ENCODE measurements at regions not wholly inside any gene's neighbourhood (a gene's known extent, or its start where the extent isn't known, plus 50 kb on each side); places are given as distances from the start of the nearest gene placed in this dataset.

GRCh38 chr2:104572834-104573233, 281.1 kb upstream of the POU3F3 start:
- DNase-seq, result peak; percentile 3 to 53 (median 48)
- no peak overlapping the region for H3K27ac ChIP-seq (ENCODE audit: insufficient read depth in 1 of 2, low read depth in 1 of 2, low read length in 2 of 2, poor library complexity in 1 of 2, severe bottlenecking in 2 of 2)
- POLR2A ChIA-PET, result no interaction called here
- H3K9me3 ChIP-seq (ENCODE audit: control extremely low read depth in 1 of 5, control insufficient read depth in 4 of 5, insufficient read depth in 2 of 5, low read depth in 1 of 5, low read length in 4 of 5), result no peaks in the 10 kb centered on the region
- CTCF ChIA-PET, result interaction anchor here (1.4 to 1.9 kb wide), 3 partner anchors 12 to 160 kb away, joined by 4 to 5 read pairs (median 4); no protein-coding TSS in a partner anchor
- H3K4me3 ChIP-seq (ENCODE audit: control insufficient read depth in 1 of 7, extremely low read depth in 1 of 7, insufficient read depth in 4 of 7, low read depth in 2 of 7, low read length in 6 of 7), result no peak overlapping the region
- H3K36me3 ChIP-seq (ENCODE audit: control insufficient read depth in 4 of 4, insufficient read depth in 4 of 4, low read length in 3 of 4), result no peaks in the 10 kb centered on the region
- 64% methylated on average over 3 of the region's 4 CpGs for WGBS (ENCODE audit: insufficient coverage)
- H3K27me3 ChIP-seq (replicated peaks in 2 of 5; ENCODE audit: control insufficient read depth in 4 of 5, insufficient read depth in 5 of 5, low read length in 4 of 5), result no peaks in the 10 kb centered on the region
- peaks cover 0 to 12% (median 4%) of the 10 kb centered on the region in 4 experiments for H3K4me1 ChIP-seq (ENCODE audit: control extremely low read depth in 1 of 4, control insufficient read depth in 4 of 4, insufficient read depth in 4 of 4, low read length in 3 of 4)

- ChIA-PET POLR2A (no interaction called here), CTCF (no interaction called here)
- no peak overlapping the region for H3K27ac ChIP-seq (ENCODE audit: insufficient read depth in 1 of 2, low read depth in 1 of 2, low read length in 2 of 2, poor library complexity in 1 of 2, severe bottlenecking in 2 of 2)
- H3K36me3 ChIP-seq (ENCODE audit: control insufficient read depth in 4 of 4, insufficient read depth in 4 of 4, low read length in 3 of 4), result no peaks in the 10 kb centered on the region
- H3K27me3 ChIP-seq (replicated peaks in 2 of 5; ENCODE audit: control insufficient read depth in 4 of 5, insufficient read depth in 5 of 5, low read length in 4 of 5), result no peaks in the 10 kb centered on the region
- H3K4me1 ChIP-seq (ENCODE audit: control extremely low read depth in 1 of 4, control insufficient read depth in 4 of 4, insufficient read depth in 4 of 4, low read length in 3 of 4), result peaks cover 0 to 12% (median 4%) of the 10 kb centered on the region in 4 experiments
- no peak overlapping the region for H3K4me3 ChIP-seq (ENCODE audit: control insufficient read depth in 1 of 7, extremely low read depth in 1 of 7, insufficient read depth in 4 of 7, low read depth in 2 of 7, low read length in 6 of 7)
- no peaks in the 10 kb centered on the region for H3K9me3 ChIP-seq (ENCODE audit: control extremely low read depth in 1 of 5, control insufficient read depth in 4 of 5, insufficient read depth in 2 of 5, low read depth in 1 of 5, low read length in 4 of 5)
- peak in 2 of 3 donors; percentile 6 to 10 for DNase-seq
- 92% methylated on average over 7 of the region's 7 CpGs for WGBS (ENCODE audit: insufficient coverage)
Observed at GRCh38 chr2:104574367-104574766, 279.5 kb upstream of the POU3F3 start.

- Histone ChIP-seq H3K27ac (ENCODE audit: insufficient read depth in 1 of 2, low read depth in 1 of 2, low read length in 2 of 2, poor library complexity in 1 of 2, severe bottlenecking in 2 of 2) (no peak overlapping the region), H3K36me3 (ENCODE audit: control insufficient read depth in 4 of 4, insufficient read depth in 4 of 4, low read length in 3 of 4) (no peaks in the 10 kb centered on the region), H3K27me3 (replicated peaks in 2 of 5; ENCODE audit: control insufficient read depth in 4 of 5, insufficient read depth in 5 of 5, low read length in 4 of 5) (no peaks in the 10 kb centered on the region), H3K4me1 (ENCODE audit: control extremely low read depth in 1 of 4, control insufficient read depth in 4 of 4, insufficient read depth in 4 of 4, low read length in 3 of 4) (peaks cover 0 to 12% (median 4%) of the 10 kb centered on the region in 4 experiments), H3K4me3 (ENCODE audit: control insufficient read depth in 1 of 7, extremely low read depth in 1 of 7, insufficient read depth in 4 of 7, low read depth in 2 of 7, low read length in 6 of 7) (no peak overlapping the region), H3K9me3 (ENCODE audit: control extremely low read depth in 1 of 5, control insufficient read depth in 4 of 5, insufficient read depth in 2 of 5, low read depth in 1 of 5, low read length in 4 of 5) (no peaks in the 10 kb centered on the region)
- no CpG with 5 or more reads among the region's 2 CpGs for WGBS (ENCODE audit: insufficient coverage)
- DNase-seq, result no peak
- POLR2A ChIA-PET, result no interaction called here
- CTCF ChIA-PET, result no interaction called here
Observed at GRCh38 chr2:104577143-104577542, 276.8 kb upstream of the POU3F3 start.

- ChIA-PET POLR2A (no interaction called here), CTCF (no interaction called here)
- no peak overlapping the region for H3K27ac ChIP-seq (ENCODE audit: insufficient read depth in 1 of 2, low read depth in 1 of 2, low read length in 2 of 2, poor library complexity in 1 of 2, severe bottlenecking in 2 of 2)
- H3K9me3 ChIP-seq (ENCODE audit: control extremely low read depth in 1 of 5, control insufficient read depth in 4 of 5, insufficient read depth in 2 of 5, low read depth in 1 of 5, low read length in 4 of 5), result no peaks in the 10 kb centered on the region
- H3K4me1 ChIP-seq (ENCODE audit: control extremely low read depth in 1 of 4, control insufficient read depth in 4 of 4, insufficient read depth in 4 of 4, low read length in 3 of 4), result no peaks in the 10 kb centered on the region
- 96% methylated on average over 7 of the region's 8 CpGs for WGBS (ENCODE audit: insufficient coverage)
- no peak overlapping the region for H3K4me3 ChIP-seq (ENCODE audit: control insufficient read depth in 1 of 7, extremely low read depth in 1 of 7, insufficient read depth in 4 of 7, low read depth in 2 of 7, low read length in 6 of 7)
- no peaks in the 10 kb centered on the region for H3K36me3 ChIP-seq (ENCODE audit: control insufficient read depth in 4 of 4, insufficient read depth in 4 of 4, low read length in 3 of 4)
- DNase-seq, result no peak
- H3K27me3 ChIP-seq (replicated peaks in 2 of 5; ENCODE audit: control insufficient read depth in 4 of 5, insufficient read depth in 5 of 5, low read length in 4 of 5), result no peaks in the 10 kb centered on the region
Observed at GRCh38 chr2:104582471-104582870, 271.4 kb upstream of the POU3F3 start.

GRCh38 chr2:104583811-104584210, 270.1 kb upstream of the POU3F3 start:
- Histone ChIP-seq H3K36me3 (ENCODE audit: control insufficient read depth in 4 of 4, insufficient read depth in 4 of 4, low read length in 3 of 4) (no peaks in the 10 kb centered on the region), H3K27ac (ENCODE audit: insufficient read depth in 1 of 2, low read depth in 1 of 2, low read length in 2 of 2, poor library complexity in 1 of 2, severe bottlenecking in 2 of 2) (no peak overlapping the region), H3K4me3 (ENCODE audit: control insufficient read depth in 1 of 7, extremely low read depth in 1 of 7, insufficient read depth in 4 of 7, low read depth in 2 of 7, low read length in 6 of 7) (no peak overlapping the region), H3K27me3 (replicated peaks in 2 of 5; ENCODE audit: control insufficient read depth in 4 of 5, insufficient read depth in 5 of 5, low read length in 4 of 5) (no peaks in the 10 kb centered on the region), H3K9me3 (ENCODE audit: control extremely low read depth in 1 of 5, control insufficient read depth in 4 of 5, insufficient read depth in 2 of 5, low read depth in 1 of 5, low read length in 4 of 5) (no peaks in the 10 kb centered on the region), H3K4me1 (ENCODE audit: control extremely low read depth in 1 of 4, control insufficient read depth in 4 of 4, insufficient read depth in 4 of 4, low read length in 3 of 4) (no peaks in the 10 kb centered on the region)
- CTCF ChIA-PET, result no interaction called here
- no peak for DNase-seq
- POLR2A ChIA-PET, result no interaction called here
- 80% methylated on average over 6 of the region's 7 CpGs for WGBS (ENCODE audit: insufficient coverage)

GRCh38 chr2:104584393-104584792, 269.5 kb upstream of the POU3F3 start:
- 100% methylated on average over 1 of the region's 4 CpGs for WGBS (ENCODE audit: insufficient coverage)
- Histone ChIP-seq H3K4me1 (ENCODE audit: control extremely low read depth in 1 of 4, control insufficient read depth in 4 of 4, insufficient read depth in 4 of 4, low read length in 3 of 4) (no peaks in the 10 kb centered on the region), H3K27ac (ENCODE audit: insufficient read depth in 1 of 2, low read depth in 1 of 2, low read length in 2 of 2, poor library complexity in 1 of 2, severe bottlenecking in 2 of 2) (no peak overlapping the region), H3K4me3 (ENCODE audit: control insufficient read depth in 1 of 7, extremely low read depth in 1 of 7, insufficient read depth in 4 of 7, low read depth in 2 of 7, low read length in 6 of 7) (no peak overlapping the region), H3K9me3 (ENCODE audit: control extremely low read depth in 1 of 5, control insufficient read depth in 4 of 5, insufficient read depth in 2 of 5, low read depth in 1 of 5, low read length in 4 of 5) (peaks cover 0 to 4% (median 0%) of the 10 kb centered on the region in 5 experiments), H3K36me3 (ENCODE audit: control insufficient read depth in 4 of 4, insufficient read depth in 4 of 4, low read length in 3 of 4) (no peaks in the 10 kb centered on the region), H3K27me3 (replicated peaks in 2 of 5; ENCODE audit: control insufficient read depth in 4 of 5, insufficient read depth in 5 of 5, low read length in 4 of 5) (no peaks in the 10 kb centered on the region)
- CTCF ChIA-PET, result no interaction called here
- POLR2A ChIA-PET, result no interaction called here
- DNase-seq, result no peak

GRCh38 chr2:104595576-104595975, 258.3 kb upstream of the POU3F3 start:
- Histone ChIP-seq H3K36me3 (ENCODE audit: control insufficient read depth in 4 of 4, insufficient read depth in 4 of 4, low read length in 3 of 4) (no peaks in the 10 kb centered on the region), H3K27ac (ENCODE audit: insufficient read depth in 1 of 2, low read depth in 1 of 2, low read length in 2 of 2, poor library complexity in 1 of 2, severe bottlenecking in 2 of 2) (no peak overlapping the region), H3K4me1 (ENCODE audit: control extremely low read depth in 1 of 4, control insufficient read depth in 4 of 4, insufficient read depth in 4 of 4, low read length in 3 of 4) (peaks cover 0 to 5% (median 0%) of the 10 kb centered on the region in 4 experiments), H3K4me3 (ENCODE audit: control insufficient read depth in 1 of 7, extremely low read depth in 1 of 7, insufficient read depth in 4 of 7, low read depth in 2 of 7, low read length in 6 of 7) (no peak overlapping the region), H3K27me3 (replicated peaks in 2 of 5; ENCODE audit: control insufficient read depth in 4 of 5, insufficient read depth in 5 of 5, low read length in 4 of 5) (no peaks in the 10 kb centered on the region), H3K9me3 (ENCODE audit: control extremely low read depth in 1 of 5, control insufficient read depth in 4 of 5, insufficient read depth in 2 of 5, low read depth in 1 of 5, low read length in 4 of 5) (peaks cover 2 to 37% (median 15%) of the 10 kb centered on the region in 5 experiments)
- ChIA-PET CTCF (no interaction called here), POLR2A (no interaction called here)
- no peak for DNase-seq
- 100% methylated on average over 3 of the region's 3 CpGs for WGBS (ENCODE audit: insufficient coverage)

Measured in common myeloid progenitor, CD34-positive (primary cell).